Right renal cortex interstitium (tissue), 3 donors: ENCODE measurements at regions not wholly inside any gene's neighbourhood (a gene's known extent, or its start where the extent isn't known, plus 50 kb on each side); places are given as distances from the start of the nearest gene placed in this dataset.

Experiments
- DNase-seq, 3 donors: peaks; one replicate each; pipeline ENCODE4 v3.0.0-alpha.2; 2013; ENCODE audit warnings: low read depth in 3 of 3, low spot score in 2 of 3

- DNase-seq: no peak
Measured at GRCh38 chr10:42997849-42998165, 79.1 kb upstream of the RET start.

DNA sequence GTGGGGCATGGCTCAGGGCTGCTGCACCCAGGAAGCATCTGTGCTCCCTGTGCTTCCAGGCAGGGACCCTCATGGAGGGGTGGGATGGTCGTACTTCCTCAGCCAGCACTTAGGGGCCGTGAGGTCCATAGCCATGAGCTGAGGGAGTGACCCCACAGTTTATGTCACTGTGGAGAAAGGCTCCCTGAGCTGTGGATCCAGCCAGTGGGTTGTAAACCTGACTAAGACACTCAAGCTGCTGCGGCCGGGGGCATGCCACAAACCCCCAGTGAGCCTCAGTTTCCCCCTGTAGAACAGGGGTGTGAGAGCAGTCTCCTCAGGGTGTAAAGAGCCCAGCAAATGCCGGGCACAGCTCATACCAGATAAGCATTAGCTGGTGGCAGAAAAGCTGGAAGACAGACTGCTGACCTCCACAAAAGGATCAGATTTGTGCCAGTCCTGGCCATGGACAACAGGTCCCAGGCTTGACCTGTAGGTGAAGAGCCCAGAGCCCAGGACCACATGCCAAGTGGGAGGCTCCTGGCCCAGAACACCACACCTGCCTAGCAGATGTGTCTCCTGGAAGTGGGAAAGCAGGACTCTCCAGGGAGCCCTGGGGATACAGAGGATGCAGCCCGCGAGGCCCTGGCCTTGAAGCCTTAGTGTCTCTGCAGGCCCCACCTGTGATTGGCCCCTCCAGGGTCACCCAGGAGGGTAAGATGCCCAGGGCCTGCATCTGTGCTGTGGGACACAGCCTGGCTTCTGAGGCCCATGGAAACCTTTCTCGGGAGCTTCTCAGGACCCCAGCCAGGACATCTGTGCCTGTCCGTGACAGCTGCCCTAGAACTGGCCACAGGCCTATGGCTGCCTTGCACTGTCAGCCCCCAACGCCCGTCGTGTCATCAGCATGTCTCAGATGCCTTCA is 78.1 kb upstream of the RET start:
- DNase-seq: no peak

DNA sequence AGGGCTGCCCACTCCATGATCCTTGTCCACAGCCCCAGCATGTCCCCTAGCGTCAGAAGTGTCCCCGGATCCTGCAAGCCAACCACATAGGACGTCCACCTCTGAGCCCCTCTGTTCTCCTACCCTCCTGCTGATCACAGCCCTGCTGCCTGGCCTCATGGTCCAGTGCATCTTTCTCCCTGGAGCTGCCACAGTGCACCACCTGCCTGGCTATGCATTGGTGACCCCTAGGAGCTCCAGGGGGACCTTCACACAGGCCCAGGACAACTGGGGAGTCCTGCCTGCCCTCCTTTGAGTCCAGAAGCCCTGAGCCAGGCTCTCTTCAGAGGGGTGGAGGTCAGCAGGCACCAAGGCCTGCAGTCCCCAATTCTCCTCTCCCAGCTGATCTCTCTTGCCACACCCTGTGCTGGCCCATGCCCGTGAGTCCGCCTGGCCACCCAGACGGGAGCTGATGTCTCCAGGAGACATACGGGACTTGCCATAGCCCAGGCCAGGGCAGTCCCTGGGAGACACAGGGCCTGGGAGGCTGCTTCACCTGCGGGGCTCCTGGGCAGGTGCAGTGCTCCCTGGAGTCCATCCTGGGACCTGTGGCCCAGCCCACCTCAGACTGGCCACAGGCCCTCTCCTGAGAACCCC is 77.4 kb upstream of the RET start:
- DNase-seq: no peak

- DNase-seq: no peak
Measured at GRCh38 chr10:43000021-43000411, 76.9 kb upstream of the RET start.

DNA sequence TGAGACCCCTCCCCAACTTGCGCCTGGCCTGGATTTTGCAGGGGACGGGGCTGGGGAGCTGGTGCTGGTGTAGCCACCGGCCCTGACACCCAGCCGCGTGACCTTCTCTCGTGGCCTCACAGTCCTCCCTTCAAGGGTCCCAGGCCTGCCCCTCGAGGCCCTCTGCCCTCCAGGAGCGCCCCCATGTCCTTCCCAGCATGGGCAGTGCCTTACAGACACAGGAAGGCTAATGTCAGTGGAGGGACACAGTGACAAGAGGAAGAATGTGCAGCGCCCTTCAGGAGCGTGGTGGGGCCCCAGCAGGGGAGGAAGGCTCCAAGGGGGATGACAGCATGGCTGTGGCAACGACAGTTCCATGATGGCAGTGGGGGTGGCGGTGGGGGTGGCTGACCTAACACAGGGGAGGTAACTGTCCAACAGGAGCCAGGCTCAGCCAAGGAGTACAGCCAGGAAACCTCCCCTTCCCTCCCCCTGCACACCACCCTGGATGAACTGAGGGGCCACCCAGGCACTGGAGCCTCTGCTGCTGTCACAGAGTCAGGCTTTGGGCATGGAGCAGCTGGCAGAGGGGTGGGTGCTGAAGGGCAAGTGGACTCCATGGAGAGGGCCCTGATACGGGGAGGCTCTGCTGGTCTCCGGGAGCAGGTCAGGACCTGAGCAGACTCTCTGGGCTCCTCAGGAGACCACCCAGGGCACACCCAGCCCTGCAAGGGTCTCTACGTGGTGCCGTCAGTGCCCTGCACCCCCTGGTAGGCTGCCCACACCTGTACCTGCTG is 76.0 kb upstream of the RET start:
- DNase-seq: no peak

DNA sequence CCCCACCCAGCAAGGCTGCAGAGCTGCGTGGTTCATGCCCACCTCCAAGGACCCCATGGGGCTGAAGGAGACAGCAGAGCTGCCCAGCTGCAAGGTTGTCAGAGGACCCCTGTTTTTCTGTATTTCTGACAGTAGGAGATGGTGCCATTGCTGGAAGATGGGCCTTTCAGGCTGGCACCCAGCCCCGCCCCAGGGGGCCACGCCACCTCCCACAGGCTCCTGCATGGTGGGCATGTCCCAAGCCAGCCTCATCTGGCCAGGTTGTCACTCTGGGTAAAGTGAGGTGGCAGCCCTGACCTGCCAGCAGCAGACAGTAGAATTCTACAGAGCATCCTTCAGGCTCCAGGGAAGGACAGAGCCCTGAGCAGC is 75.5 kb upstream of the RET start:
- no peak for DNase-seq

- no peak for DNase-seq
Measured at GRCh38 chr10:43002596-43002995, 74.3 kb upstream of the RET start.

- DNase-seq: no peak
Measured at GRCh38 chr10:43006490-43006889, 70.4 kb upstream of the RET start.

DNA sequence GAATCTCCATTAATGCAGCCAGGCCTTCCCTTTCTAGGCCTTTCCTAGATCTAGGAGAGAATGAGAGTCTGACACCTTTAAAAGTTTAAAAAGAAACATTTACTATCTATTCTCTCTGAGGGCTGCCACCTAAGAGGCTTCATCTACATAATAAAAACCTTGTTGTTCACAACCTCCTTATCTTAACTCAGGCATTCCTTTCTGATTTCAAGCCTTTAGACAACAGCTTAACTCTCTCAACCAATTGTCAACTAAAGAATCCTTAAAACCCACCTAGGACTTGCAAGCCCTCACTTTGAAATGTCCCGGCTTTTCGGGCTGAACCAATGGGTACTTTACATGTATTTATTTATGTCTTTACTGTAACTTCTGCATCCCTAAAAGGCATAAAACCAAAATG is 64.3 kb upstream of the RET start:
- no peak for DNase-seq

GRCh38 chr10:43013065-43013464 is 63.8 kb upstream of the RET start:
- DNase-seq: no peak

- DNase-seq: no peak
Measured at GRCh38 chr10:43024524-43024923, 52.3 kb upstream of the RET start.

GRCh38 chr10:43024942-43025700 is 51.7 kb upstream of the RET start:
- DNase-seq: no peak

GRCh38 chr10:43026039-43026973 is 50.6 kb upstream of the RET start:
- peak in 1 of 3 donors; percentile 4 for DNase-seq
